HFFc6 (cell line): ENCODE measurements at regions not wholly inside any gene's neighbourhood (a gene's known extent, or its start where the extent isn't known, plus 50 kb on each side); places are given as distances from the start of the nearest gene placed in this dataset.
"Not testable (repeated sequence)": the region's sequence is repeated elsewhere in the genome, so short reads cannot be mapped to it uniquely, and the experiment has no call there.

Experiments used
- DNase-seq: peaks from one replicate; pipeline ENCODE4 v3.0.0-alpha.2; 2018
- H3K27ac Mint-ChIP-seq: 2 replicates; pipeline ENCODE4 v1.8.0; 2020; ENCODE audit warnings: mild to moderate bottlenecking, mixed read lengths
- H3K27me3 Mint-ChIP-seq: 2 replicates; pipeline ENCODE4 v1.8.0; 2021; ENCODE audit warnings: mild to moderate bottlenecking, moderate library complexity, mixed read lengths; ENCODE audit not compliant: insufficient read depth
- H3K36me3 Mint-ChIP-seq: 2 replicates; pipeline ENCODE4 v1.8.0; 2021; ENCODE audit warnings: low read depth, mixed read lengths
- H3K4me1 Mint-ChIP-seq: 2 replicates; pipeline ENCODE4 v1.8.0; 2020; ENCODE audit warnings: low read depth, mixed read lengths
- H3K4me3 Mint-ChIP-seq: 2 replicates; pipeline ENCODE4 v1.8.0; 2020; ENCODE audit warnings: mild to moderate bottlenecking, moderate library complexity, mixed read lengths
- H3K9me3 Mint-ChIP-seq: 2 replicates; pipeline ENCODE4 v1.8.0; 2020; ENCODE audit warnings: mild to moderate bottlenecking, mixed read lengths
- CTCF ChIP-seq: fragments of 200-600 bp; sonication (generic); IDR thresholded peaks from 2 replicates; pipeline ENCODE4 v1.5.0; 2021; ENCODE audit warnings: antibody characterized with exemption, mild to moderate bottlenecking

DNA sequence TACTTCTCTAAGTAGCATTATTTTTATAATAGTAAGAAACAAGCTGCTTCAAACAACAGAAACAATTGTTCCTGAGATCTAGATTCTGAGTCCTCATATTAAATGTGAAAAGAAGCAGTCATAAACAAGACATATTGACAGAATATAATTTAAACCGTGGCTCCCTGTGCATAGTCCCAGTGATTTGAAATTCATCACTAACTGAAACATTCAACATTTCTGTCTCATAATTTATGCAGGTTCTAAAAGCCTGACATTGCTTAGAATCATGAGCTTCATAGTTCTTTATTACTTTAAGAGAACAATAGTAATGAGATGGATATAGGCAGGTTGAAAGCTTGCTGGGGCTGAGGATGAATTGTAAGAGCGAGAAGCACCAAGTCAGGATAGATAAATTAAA lies 375.5 kb upstream of the MAGEB18 start:
- Mint-ChIP-seq H3K4me3 (no peak overlapping the region), H3K27me3 (no peaks in the 10 kb centered on the region), H3K27ac (no peak overlapping the region), H3K9me3 (no peaks in the 10 kb centered on the region), H3K36me3 (no peaks in the 10 kb centered on the region), H3K4me1 (no peaks in the 10 kb centered on the region)
- DNase-seq = no peak
- no peak for TF ChIP-seq CTCF

DNA sequence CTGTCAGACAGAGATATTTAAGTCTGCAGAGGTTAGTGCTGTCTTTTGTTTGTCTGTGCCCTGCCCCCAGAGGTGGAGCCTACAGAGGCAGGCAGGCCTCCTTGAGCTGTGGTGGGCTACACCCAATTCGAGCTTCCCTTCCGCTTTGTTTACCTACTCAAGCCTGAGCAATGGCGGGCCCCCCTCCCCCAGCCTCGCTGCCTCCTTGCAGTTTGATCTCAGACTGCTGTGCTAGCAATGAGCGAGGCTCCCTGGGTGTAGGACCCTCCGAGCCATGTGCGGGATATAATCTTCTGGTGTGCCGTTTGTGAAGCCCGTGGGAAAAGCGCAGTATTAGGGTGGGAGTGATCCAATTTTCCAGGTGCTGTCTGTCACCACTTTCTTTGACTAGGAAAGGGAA lies 366.3 kb upstream of the MAGEB18 start:
- H3K27ac Mint-ChIP-seq, H3K36me3 Mint-ChIP-seq, DNase-seq, H3K4me3 Mint-ChIP-seq, H3K4me1 Mint-ChIP-seq, H3K27me3 Mint-ChIP-seq: not testable (repeated sequence)
- peaks cover 13% of the 10 kb centered on the region for H3K9me3 Mint-ChIP-seq

GRCh38 chrX:25797796-25798195 lies 340.3 kb upstream of the MAGEB18 start:
- not testable (repeated sequence) for H3K36me3 Mint-ChIP-seq, H3K4me3 Mint-ChIP-seq, H3K27me3 Mint-ChIP-seq, H3K27ac Mint-ChIP-seq, H3K9me3 Mint-ChIP-seq, H3K4me1 Mint-ChIP-seq, DNase-seq

- DNase-seq = no peak
- no peaks in the 10 kb centered on the region for H3K27me3 Mint-ChIP-seq
- no peaks in the 10 kb centered on the region for H3K36me3 Mint-ChIP-seq
- H3K9me3 Mint-ChIP-seq = peaks cover 11% of the 10 kb centered on the region; the same call in 1 of the 2 replicates
- TF ChIP-seq CTCF = no peak
- no peak overlapping the region for H3K4me3 Mint-ChIP-seq
- H3K27ac Mint-ChIP-seq = no peak overlapping the region
- no peaks in the 10 kb centered on the region for H3K4me1 Mint-ChIP-seq
Observed at GRCh38 chrX:25805744-25806143, 332.4 kb upstream of the MAGEB18 start.

DNA sequence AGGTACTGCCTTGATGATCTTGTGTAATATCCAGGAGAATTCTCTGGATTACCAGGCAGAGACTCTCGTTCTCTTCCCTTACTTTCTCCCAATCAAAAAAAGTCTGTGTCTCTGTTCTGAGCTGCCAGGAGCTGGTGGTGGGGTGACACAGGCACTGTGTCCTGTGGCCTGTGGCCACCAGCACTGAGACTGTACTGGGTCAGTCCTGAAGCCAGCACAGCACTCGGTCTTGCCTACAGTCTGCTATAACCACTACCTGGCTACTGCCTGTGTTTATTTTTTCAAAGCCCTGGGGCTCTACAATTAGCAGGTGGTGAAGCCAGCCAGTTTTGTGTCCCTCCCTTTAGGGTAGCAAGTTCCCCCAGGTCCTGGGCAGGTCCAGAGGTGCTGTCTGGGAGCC lies 331.1 kb upstream of the MAGEB18 start:
- Mint-ChIP-seq H3K4me3 (no peak overlapping the region), H3K27ac (no peak overlapping the region), H3K4me1 (no peaks in the 10 kb centered on the region), H3K36me3 (no peaks in the 10 kb centered on the region), H3K9me3 (peaks cover 11% of the 10 kb centered on the region; the same call in 1 of the 2 replicates), H3K27me3 (no peaks in the 10 kb centered on the region)
- DNase-seq = no peak
- TF ChIP-seq CTCF = no peak

DNA sequence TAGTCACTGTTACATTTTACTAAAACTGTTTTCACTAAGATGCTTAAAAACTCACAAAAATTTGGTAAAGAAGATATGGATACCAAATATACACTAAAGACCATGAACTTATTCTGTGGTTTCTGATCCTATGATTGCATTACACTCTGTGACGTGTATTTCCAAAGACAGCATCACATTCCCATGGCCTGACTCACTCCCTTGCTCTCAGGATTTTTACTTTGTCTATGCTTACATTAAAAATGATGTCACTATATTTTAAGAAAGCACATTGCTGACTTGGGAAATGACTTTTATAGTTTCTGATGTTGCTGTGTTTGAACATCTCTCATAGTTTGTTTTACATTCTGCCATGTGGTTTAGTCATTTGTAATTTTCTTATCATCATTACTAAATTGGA lies 327.9 kb upstream of the MAGEB18 start:
- no peaks in the 10 kb centered on the region for H3K36me3 Mint-ChIP-seq
- DNase-seq = no peak
- no peaks in the 10 kb centered on the region for H3K27me3 Mint-ChIP-seq
- H3K27ac Mint-ChIP-seq = no peak overlapping the region
- H3K4me1 Mint-ChIP-seq = no peaks in the 10 kb centered on the region
- no peak for TF ChIP-seq CTCF
- H3K4me3 Mint-ChIP-seq = no peak overlapping the region
- peaks cover 2% of the 10 kb centered on the region; the same call in 1 of the 2 replicates for H3K9me3 Mint-ChIP-seq

DNA sequence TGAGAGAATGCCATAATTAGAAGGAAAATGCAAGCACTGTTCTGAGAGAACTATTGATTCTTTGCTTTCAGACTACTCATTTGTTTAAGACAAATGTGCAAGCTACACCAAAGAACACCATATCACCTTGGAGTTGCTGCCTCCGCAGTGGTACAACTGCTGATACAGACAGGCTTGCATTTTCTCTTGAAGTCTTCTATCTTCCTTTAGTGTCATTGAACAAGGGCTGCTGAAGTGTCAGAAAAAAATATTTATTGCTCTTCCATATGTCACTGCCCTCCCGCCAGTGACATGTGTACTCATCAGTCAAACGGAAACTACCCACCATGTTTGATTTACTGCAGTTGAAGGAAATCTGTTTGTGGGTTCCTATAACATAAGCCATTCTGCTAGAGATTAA lies 318.3 kb upstream of the MAGEB18 start:
- Mint-ChIP-seq H3K9me3 (peaks cover 5% of the 10 kb centered on the region; the same call in 1 of the 2 replicates), H3K4me1 (no peaks in the 10 kb centered on the region), H3K4me3 (no peak overlapping the region), H3K36me3 (no peaks in the 10 kb centered on the region), H3K27ac (no peak overlapping the region), H3K27me3 (no peaks in the 10 kb centered on the region; the same call in 1 of the 2 replicates)
- TF ChIP-seq CTCF = no peak
- no peak for DNase-seq
